ENCODE measurements at regions not wholly inside any gene's neighbourhood (a gene's known extent, or its start where the extent isn't known, plus 50 kb on each side); places are given as distances from the start of the nearest gene placed in this dataset.
A peak's percentile ranks its signal among the peaks of the same experiment; 100 is the strongest.

GRCh38 chr10:58892031-58892531, 284.4 kb upstream of the PHYHIPL start (continued):
- no peak for TF ChIP-seq CTCF (conservative IDR thresholded peaks at IDR 0.05; ENCODE audit: low read depth in 2 of 2)
- no peak for TF ChIP-seq ZNF462 (CRISPR knock-in tag; IDR thresholded peaks at IDR 0.05)
- no peak for TF ChIP-seq STAT1 (IDR thresholded peaks at IDR 0.05; ENCODE audit: unreplicated experiment)

GRCh38 chr10:58894929-58895328, 281.5 kb upstream of the PHYHIPL start:
- Histone ChIP-seq H3K4me2 (no peak overlapping the region), H2AFZ (no peak overlapping the region), H3K79me2 (replicated peaks; ENCODE audit: insufficient read depth) (no peaks in the 10 kb centered on the region), H3K4me3 (no peak overlapping the region), H3K4me1 (ENCODE audit: insufficient read depth) (peaks cover 10% of the 10 kb centered on the region), H3K9me2 (ENCODE audit: insufficient read depth) (peaks cover 3% of the 10 kb centered on the region; the same call in 1 of the 2 replicates), H4K20me1 (replicated peaks; ENCODE audit: insufficient read depth) (no peaks in the 10 kb centered on the region), H3K36me3 (ENCODE audit: insufficient read depth) (no peaks in the 10 kb centered on the region), H3F3A (replicated peaks; ENCODE audit: low read depth) (no peaks in the 10 kb centered on the region), H3K27me3 (ENCODE audit: insufficient read depth) (no peaks in the 10 kb centered on the region), H3K27ac (ENCODE audit: low read depth) (no peak overlapping the region)
- Mint-ChIP-seq H3K9me3 (no peaks in the 10 kb centered on the region), H3K27ac (no peak overlapping the region), H3K36me3 (ENCODE audit: low read depth) (no peaks in the 10 kb centered on the region; the same call in 2 of the 3 replicates), H3K4me1 (peaks cover 20% of the 10 kb centered on the region), H3K27me3 (ENCODE audit: insufficient read depth, low read depth, poor library complexity) (no peaks in the 10 kb centered on the region), H3K4me3 (no peak overlapping the region)
- ATAC-seq (no peak), DNase-seq (ENCODE audit: low spot score) (peak; percentile 14)
- TF ChIP-seq ZNF114 (CRISPR knock-in tag; IDR thresholded peaks at IDR 0.05): no peak
- no peak for TF ChIP-seq EZH2 (IDR thresholded peaks at IDR 0.05; ENCODE audit: low read depth, unreplicated experiment)
- peak in 1 of 2 experiments; percentile 34; a peak in 2 of 4 replicates for TF ChIP-seq CTCF (conservative IDR thresholded peaks at IDR 0.05; ENCODE audit: low read depth in 2 of 2)

All from GM23338 (cell line).